ENCODE measurements at regions not wholly inside any gene's neighbourhood (a gene's known extent, or its start where the extent isn't known, plus 50 kb on each side); places are given as distances from the start of the nearest gene placed in this dataset.

DNA sequence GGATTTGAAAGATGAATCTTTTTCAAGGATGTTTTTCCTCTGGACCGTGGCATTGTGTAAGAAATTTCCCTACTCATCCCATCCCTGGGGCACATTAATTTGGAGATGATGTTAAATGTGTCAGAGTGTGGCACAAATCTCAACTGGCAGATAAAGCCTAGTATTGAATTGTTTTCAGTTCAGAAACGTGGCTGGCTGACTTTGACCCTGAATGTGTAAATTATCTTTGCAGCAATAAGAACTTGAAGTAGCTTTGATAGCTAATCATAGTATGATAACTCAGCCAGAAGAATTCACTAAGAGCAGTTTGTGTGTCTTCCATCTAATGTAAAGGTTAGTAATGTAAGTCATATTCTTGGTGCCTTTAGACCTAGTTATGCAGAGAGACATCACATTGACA, 238.4 kb upstream of the DMRT1 start:
- H3K36me3 Mint-ChIP-seq: no peaks in the 10 kb centered on the region
- no peaks in the 10 kb centered on the region for H3K9me3 Mint-ChIP-seq
- H3K4me3 Mint-ChIP-seq: no peak overlapping the region
- no peak overlapping the region for H3K4me3 ChIP-seq (ENCODE audit: low read length)
- ATAC-seq: no peak
- 68% methylated on average over 1 of the region's 2 CpGs for WGBS (ENCODE audit: insufficient coverage)
- intact Hi-C loops (cut with micrococcal nuclease): no loop called here
- H3K4me1 ChIP-seq (ENCODE audit: control insufficient read depth, insufficient read depth, low read length): no peaks in the 10 kb centered on the region
- TF ChIP-seq, protein P1, sequence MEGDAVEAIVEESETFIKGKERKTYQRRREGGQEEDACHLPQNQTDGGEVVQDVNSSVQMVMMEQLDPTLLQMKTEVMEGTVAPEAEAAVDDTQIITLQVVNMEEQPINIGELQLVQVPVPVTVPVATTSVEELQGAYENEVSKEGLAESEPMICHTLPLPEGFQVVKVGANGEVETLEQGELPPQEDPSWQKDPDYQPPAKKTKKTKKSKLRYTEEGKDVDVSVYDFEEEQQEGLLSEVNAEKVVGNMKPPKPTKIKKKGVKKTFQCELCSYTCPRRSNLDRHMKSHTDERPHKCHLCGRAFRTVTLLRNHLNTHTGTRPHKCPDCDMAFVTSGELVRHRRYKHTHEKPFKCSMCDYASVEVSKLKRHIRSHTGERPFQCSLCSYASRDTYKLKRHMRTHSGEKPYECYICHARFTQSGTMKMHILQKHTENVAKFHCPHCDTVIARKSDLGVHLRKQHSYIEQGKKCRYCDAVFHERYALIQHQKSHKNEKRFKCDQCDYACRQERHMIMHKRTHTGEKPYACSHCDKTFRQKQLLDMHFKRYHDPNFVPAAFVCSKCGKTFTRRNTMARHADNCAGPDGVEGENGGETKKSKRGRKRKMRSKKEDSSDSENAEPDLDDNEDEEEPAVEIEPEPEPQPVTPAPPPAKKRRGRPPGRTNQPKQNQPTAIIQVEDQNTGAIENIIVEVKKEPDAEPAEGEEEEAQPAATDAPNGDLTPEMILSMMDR (IDR thresholded peaks at IDR 0.05): no peak
- H3K27me3 Mint-ChIP-seq (ENCODE audit: low read depth in 2 of 2): peaks cover 14 to 31% of the 10 kb centered on the region in 2 donors
- H3K4me1 Mint-ChIP-seq: no peaks in the 10 kb centered on the region
- H3K9me3 ChIP-seq (ENCODE audit: control insufficient read depth, insufficient read depth, low read length): no peaks in the 10 kb centered on the region
- no peak for DNase-seq
- H3K27ac Mint-ChIP-seq: no peak overlapping the region
- H3K27me3 ChIP-seq (ENCODE audit: control insufficient read depth, insufficient read depth, low read length): peaks cover 2% of the 10 kb centered on the region
- no peaks in the 10 kb centered on the region for H3K36me3 ChIP-seq (ENCODE audit: control insufficient read depth, insufficient read depth, low read length)
- H3K27ac ChIP-seq (ENCODE audit: low read length): no peak overlapping the region

DNA sequence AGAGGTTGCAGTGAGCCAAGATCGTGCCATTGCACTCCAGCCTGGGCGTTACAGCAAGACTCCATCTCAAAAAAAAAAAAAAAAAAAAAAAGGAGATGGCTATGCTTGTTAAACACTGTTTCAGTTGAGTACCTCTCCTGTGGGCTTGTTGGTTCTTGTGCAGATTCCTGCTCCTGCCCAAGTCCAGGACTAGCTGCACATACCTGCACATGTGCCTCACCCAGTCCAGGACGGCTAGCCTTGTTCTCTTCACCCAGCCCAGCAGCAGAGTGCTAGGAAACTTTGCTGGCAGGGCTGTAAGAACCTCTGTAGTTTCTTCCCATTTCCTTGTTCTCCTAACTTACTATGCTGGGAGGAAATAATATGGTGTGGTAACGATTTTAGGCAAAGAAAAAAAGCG, 234.1 kb upstream of the DMRT1 start:
- peaks cover 4 to 16% of the 10 kb centered on the region in 2 donors for H3K27me3 Mint-ChIP-seq (ENCODE audit: low read depth in 2 of 2)
- no peak for ATAC-seq
- H3K9me3 Mint-ChIP-seq: no peaks in the 10 kb centered on the region
- no peaks in the 10 kb centered on the region for H3K36me3 Mint-ChIP-seq
- no peaks in the 10 kb centered on the region for H3K4me1 Mint-ChIP-seq
- TF ChIP-seq, protein P1 (IDR thresholded peaks at IDR 0.05): no peak
- H3K4me1 ChIP-seq (ENCODE audit: control insufficient read depth, insufficient read depth, low read length): no peaks in the 10 kb centered on the region
- no peak overlapping the region for H3K4me3 ChIP-seq (ENCODE audit: low read length)
- 58% methylated on average over 4 of the region's 5 CpGs for WGBS (ENCODE audit: insufficient coverage)
- H3K9me3 ChIP-seq (ENCODE audit: control insufficient read depth, insufficient read depth, low read length): no peaks in the 10 kb centered on the region
- H3K36me3 ChIP-seq (ENCODE audit: control insufficient read depth, insufficient read depth, low read length): no peaks in the 10 kb centered on the region
- intact Hi-C loops (cut with micrococcal nuclease): no loop called here
- no peak overlapping the region for H3K27ac ChIP-seq (ENCODE audit: low read length)
- H3K27me3 ChIP-seq (ENCODE audit: control insufficient read depth, insufficient read depth, low read length): peaks cover 2% of the 10 kb centered on the region
- no peak overlapping the region for H3K4me3 Mint-ChIP-seq
- no peak for DNase-seq
- no peak overlapping the region for H3K27ac Mint-ChIP-seq

DNA sequence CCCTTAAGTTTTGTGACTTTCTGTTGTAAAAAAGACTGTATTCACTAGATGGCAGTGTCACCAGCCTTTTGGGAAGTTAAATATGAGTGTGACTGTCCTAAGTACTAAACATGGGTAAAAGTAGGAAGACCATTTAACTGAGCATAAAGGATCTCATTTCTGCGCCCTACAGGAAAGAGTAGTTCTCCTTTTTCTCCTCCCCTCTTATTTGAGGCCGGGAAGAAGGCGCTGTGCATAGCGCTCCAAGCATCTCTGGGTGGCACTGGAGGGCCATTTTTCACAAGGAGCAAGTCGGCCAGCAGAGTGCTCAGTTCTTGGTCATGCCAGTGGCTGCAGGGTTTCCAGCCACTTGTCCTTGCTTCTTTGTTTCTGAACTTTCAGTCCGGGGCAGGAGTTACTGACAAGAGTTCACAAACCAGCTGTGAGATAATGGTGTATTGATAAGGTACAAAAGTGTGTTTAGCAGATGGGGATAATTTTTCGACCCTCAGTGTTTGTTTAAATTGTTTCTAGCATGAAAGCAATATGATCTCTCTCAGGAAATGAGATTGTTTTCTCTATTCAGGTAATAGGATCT, 227.6 kb upstream of the DMRT1 start:
- Mint-ChIP-seq H3K36me3 (no peaks in the 10 kb centered on the region), H3K27ac (no peak overlapping the region), H3K27me3 (ENCODE audit: low read depth in 2 of 2) (peaks cover 0 to 11% of the 10 kb centered on the region in 2 donors), H3K4me1 (peaks cover 5 to 6% of the 10 kb centered on the region in 2 donors), H3K9me3 (no peaks in the 10 kb centered on the region), H3K4me3 (peak overlapping the region; percentile 42)
- H3K27ac ChIP-seq (ENCODE audit: low read length): no peak overlapping the region
- DNase-seq (peak; percentile 27 to 54), ATAC-seq (peak; percentile 77 to 84 (median 78))
- H3K27me3 ChIP-seq (ENCODE audit: control insufficient read depth, insufficient read depth, low read length): no peaks in the 10 kb centered on the region
- intact Hi-C loops (cut with micrococcal nuclease): loop anchor here (1.0 to 10.0 kb wide), 4 partner anchors 91 to 395 kb away; no protein-coding TSS in a partner anchor
- H3K4me1 ChIP-seq (ENCODE audit: control insufficient read depth, insufficient read depth, low read length): peaks cover 3% of the 10 kb centered on the region
- no peak overlapping the region for H3K4me3 ChIP-seq (ENCODE audit: low read length)
- no peaks in the 10 kb centered on the region for H3K36me3 ChIP-seq (ENCODE audit: control insufficient read depth, insufficient read depth, low read length)
- WGBS (ENCODE audit: insufficient coverage): 6% methylated on average over 7 of the region's 7 CpGs
- TF ChIP-seq, protein P1 (IDR thresholded peaks at IDR 0.05): peak; percentile 96
- no peaks in the 10 kb centered on the region for H3K9me3 ChIP-seq (ENCODE audit: control insufficient read depth, insufficient read depth, low read length)

DNA sequence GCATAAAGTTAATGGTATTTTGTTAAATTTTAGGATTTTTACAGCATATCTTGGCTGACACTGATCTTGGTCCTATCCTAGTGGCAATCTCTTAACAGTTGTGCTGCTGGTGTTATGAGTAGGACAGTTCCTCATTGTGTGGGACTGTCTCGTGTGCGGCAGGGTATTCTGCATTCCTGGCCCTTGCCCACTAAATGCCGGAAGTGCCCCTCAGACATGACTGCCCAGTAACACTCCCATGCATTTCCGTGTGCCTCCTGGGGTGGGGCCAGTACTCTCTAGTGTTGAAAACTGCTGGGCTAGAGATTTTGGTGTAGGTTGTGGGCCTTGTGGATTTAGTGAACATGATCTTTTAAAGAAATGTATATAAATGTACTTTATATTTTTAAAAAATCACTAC, 227.1 kb upstream of the DMRT1 start:
- H3K36me3 Mint-ChIP-seq: no peaks in the 10 kb centered on the region
- peaks cover 5 to 6% of the 10 kb centered on the region in 2 donors for H3K4me1 Mint-ChIP-seq
- WGBS (ENCODE audit: insufficient coverage): 60% methylated on average over 4 of the region's 4 CpGs
- no peaks in the 10 kb centered on the region for H3K27me3 ChIP-seq (ENCODE audit: control insufficient read depth, insufficient read depth, low read length)
- peak in 1 of 3 donors; percentile 31 for ATAC-seq
- H3K36me3 ChIP-seq (ENCODE audit: control insufficient read depth, insufficient read depth, low read length): no peaks in the 10 kb centered on the region
- DNase-seq: no peak
- no peak overlapping the region for H3K4me3 ChIP-seq (ENCODE audit: low read length)
- no peaks in the 10 kb centered on the region for H3K9me3 ChIP-seq (ENCODE audit: control insufficient read depth, insufficient read depth, low read length)
- H3K9me3 Mint-ChIP-seq: no peaks in the 10 kb centered on the region
- H3K27ac Mint-ChIP-seq: no peak overlapping the region
- H3K4me3 Mint-ChIP-seq: no peak overlapping the region
- no peak overlapping the region for H3K27ac ChIP-seq (ENCODE audit: low read length)
- H3K4me1 ChIP-seq (ENCODE audit: control insufficient read depth, insufficient read depth, low read length): peaks cover 3% of the 10 kb centered on the region
- peaks cover 0 to 14% of the 10 kb centered on the region in 2 donors for H3K27me3 Mint-ChIP-seq (ENCODE audit: low read depth in 2 of 2)
- intact Hi-C loops (cut with micrococcal nuclease): loop anchor here (1.0 to 10.0 kb wide), 2 partner anchors 90 to 150 kb away; no protein-coding TSS in a partner anchor
- TF ChIP-seq, protein P1 (IDR thresholded peaks at IDR 0.05): no peak
